ENCODE measurements at regions not wholly inside any gene's neighbourhood (a gene's known extent, or its start where the extent isn't known, plus 50 kb on each side); places are given as distances from the start of the nearest gene placed in this dataset.

DNA sequence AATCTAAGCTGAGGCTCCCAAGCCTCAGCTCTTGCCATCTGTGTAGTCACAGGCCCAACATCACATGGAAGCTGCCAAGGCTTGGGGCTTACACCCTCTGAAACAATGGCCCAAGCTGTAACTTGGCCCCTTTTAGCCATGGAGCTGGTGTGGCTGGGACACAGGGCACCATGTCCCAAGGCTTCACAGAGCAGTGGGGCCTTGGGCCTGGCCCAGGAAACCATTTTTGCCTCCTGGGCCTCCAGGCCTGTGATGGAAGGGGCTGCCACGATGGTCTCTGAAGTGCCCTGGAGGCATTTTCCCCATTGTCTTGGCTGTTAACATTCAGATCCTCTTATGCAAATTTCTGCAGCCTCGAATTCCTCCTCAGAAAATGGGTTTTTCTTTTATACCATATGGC, 952.3 kb upstream of the GOT2 start:
- no peaks in the 10 kb centered on the region for H3K4me1 ChIP-seq
- H3K4me3 ChIP-seq, result no peak overlapping the region
- 37 to 63% methylated on average over 2 of the region's 2 CpGs for WGBS, 2 donors
- TF ChIP-seq POLR2AphosphoS5 (IDR thresholded peaks at IDR 0.05), result no peak
- TF ChIP-seq, protein P1, sequence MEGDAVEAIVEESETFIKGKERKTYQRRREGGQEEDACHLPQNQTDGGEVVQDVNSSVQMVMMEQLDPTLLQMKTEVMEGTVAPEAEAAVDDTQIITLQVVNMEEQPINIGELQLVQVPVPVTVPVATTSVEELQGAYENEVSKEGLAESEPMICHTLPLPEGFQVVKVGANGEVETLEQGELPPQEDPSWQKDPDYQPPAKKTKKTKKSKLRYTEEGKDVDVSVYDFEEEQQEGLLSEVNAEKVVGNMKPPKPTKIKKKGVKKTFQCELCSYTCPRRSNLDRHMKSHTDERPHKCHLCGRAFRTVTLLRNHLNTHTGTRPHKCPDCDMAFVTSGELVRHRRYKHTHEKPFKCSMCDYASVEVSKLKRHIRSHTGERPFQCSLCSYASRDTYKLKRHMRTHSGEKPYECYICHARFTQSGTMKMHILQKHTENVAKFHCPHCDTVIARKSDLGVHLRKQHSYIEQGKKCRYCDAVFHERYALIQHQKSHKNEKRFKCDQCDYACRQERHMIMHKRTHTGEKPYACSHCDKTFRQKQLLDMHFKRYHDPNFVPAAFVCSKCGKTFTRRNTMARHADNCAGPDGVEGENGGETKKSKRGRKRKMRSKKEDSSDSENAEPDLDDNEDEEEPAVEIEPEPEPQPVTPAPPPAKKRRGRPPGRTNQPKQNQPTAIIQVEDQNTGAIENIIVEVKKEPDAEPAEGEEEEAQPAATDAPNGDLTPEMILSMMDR (IDR thresholded peaks at IDR 0.05), result no peak
- no peak for TF ChIP-seq POLR2A (IDR thresholded peaks at IDR 0.05)
- TF ChIP-seq EP300 (IDR thresholded peaks at IDR 0.05), result no peak
- H3K27me3 ChIP-seq, result no peaks in the 10 kb centered on the region
- H3K27ac ChIP-seq, result no peak overlapping the region
- H3K9me3 ChIP-seq, result no peaks in the 10 kb centered on the region
- H3K36me3 ChIP-seq, result no peaks in the 10 kb centered on the region
- DNase-seq, result no peak
- intact Hi-C loops (cut with DNase I), result no loop called here

DNA sequence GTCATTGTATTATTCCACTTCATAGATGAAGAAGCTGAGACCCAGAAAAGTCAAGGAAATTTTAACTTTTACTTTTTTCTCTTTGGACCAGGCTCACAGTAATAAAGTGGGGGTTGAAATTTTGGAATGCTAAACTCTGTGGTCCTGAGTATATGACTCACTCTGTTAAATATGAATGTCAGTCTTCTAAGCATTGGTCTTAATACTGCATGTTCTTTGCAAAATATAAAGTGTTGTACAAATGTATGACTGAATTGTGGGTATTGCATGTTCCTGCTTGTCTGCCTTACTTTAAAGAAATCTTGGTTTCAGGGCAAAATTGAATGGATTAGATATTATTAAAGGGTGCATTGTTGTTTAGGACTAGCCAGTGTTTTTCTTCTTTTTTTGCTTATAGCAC, 950.8 kb upstream of the GOT2 start:
- no peak for DNase-seq
- intact Hi-C loops (cut with DNase I), result no loop called here
- Histone ChIP-seq H3K27ac (no peak overlapping the region), H3K36me3 (no peaks in the 10 kb centered on the region), H3K4me1 (no peaks in the 10 kb centered on the region), H3K9me3 (no peaks in the 10 kb centered on the region), H3K27me3 (no peaks in the 10 kb centered on the region), H3K4me3 (no peak overlapping the region)
- TF ChIP-seq, protein P1 (IDR thresholded peaks at IDR 0.05), result no peak
- TF ChIP-seq POLR2A (IDR thresholded peaks at IDR 0.05) (no peak), POLR2AphosphoS5 (IDR thresholded peaks at IDR 0.05) (no peak), EP300 (IDR thresholded peaks at IDR 0.05) (no peak)

DNA sequence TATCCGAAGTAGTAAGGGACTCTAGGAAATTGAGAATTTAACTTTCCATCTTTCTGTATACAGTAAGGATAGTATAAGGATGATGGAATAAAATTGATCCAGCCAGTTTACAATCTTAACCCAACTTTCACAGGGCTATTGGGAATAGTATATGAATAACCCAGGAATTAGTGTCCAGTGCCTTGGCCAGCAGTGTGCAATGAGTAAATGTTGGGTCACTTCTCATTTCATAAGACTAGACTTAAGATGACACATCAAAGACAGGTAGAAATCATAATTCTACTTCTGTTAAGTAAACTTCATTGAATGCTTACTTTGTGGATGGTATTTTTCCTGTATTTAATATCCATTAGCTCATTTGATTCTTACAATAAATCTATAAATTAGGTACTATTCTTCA, 949.6 kb upstream of the GOT2 start:
- no peaks in the 10 kb centered on the region for H3K27me3 ChIP-seq
- H3K4me3 ChIP-seq, result no peak overlapping the region
- 89 to 92% methylated on average over 1 of the region's 1 CpG for WGBS, 2 donors
- H3K9me3 ChIP-seq, result no peaks in the 10 kb centered on the region
- no peaks in the 10 kb centered on the region for H3K4me1 ChIP-seq
- intact Hi-C loops (cut with DNase I), result no loop called here
- no peak for DNase-seq
- TF ChIP-seq EP300 (IDR thresholded peaks at IDR 0.05), result no peak
- TF ChIP-seq POLR2AphosphoS5 (IDR thresholded peaks at IDR 0.05), result no peak
- TF ChIP-seq, protein P1 (IDR thresholded peaks at IDR 0.05), result no peak
- no peak for TF ChIP-seq POLR2A (IDR thresholded peaks at IDR 0.05)
- no peaks in the 10 kb centered on the region for H3K36me3 ChIP-seq
- no peak overlapping the region for H3K27ac ChIP-seq

DNA sequence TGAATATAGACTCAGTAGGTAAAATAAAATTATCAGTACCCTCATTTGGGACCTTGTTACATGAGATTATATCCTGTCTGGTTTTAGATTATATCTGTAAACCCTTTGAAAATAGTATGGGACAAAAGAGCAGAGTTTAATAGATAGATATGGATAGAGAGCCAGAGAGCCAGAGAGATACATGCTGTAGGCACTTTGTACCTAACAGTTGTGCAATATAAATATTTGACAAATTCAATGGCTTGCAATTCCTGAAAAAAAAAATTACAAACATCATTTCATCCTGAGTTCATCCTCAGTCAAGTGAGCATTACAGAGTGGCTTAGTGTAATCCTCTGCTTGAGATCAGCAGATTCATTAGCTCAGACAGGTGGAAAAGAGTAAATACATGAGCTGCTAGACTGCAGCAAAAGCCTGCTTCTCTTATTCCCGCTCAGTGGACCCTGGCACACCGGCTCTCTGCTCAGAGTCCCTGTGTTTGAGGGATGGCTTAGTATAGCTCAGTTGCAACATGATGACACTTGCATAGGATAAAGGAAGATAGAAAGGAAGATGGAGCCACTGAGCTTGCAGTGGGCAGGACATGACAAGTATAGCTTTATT, 931.6 kb upstream of the GOT2 start:
- no peak overlapping the region for H3K4me3 ChIP-seq
- intact Hi-C loops (cut with DNase I), result no loop called here
- peaks cover 0 to 6% (median 0%) of the 10 kb centered on the region in 4 donors for H3K9me3 ChIP-seq
- no peak overlapping the region for H3K27ac ChIP-seq
- DNase-seq, result no peak
- H3K36me3 ChIP-seq, result no peaks in the 10 kb centered on the region
- WGBS, 2 donors, result 83 to 84% methylated on average over 2 of the region's 2 CpGs
- TF ChIP-seq POLR2A (IDR thresholded peaks at IDR 0.05), result no peak
- TF ChIP-seq POLR2AphosphoS5 (IDR thresholded peaks at IDR 0.05), result no peak
- TF ChIP-seq, protein P1 (IDR thresholded peaks at IDR 0.05), result no peak
- no peak for TF ChIP-seq EP300 (IDR thresholded peaks at IDR 0.05)
- peaks cover 0 to 4% (median 0%) of the 10 kb centered on the region in 4 donors for H3K4me1 ChIP-seq
- H3K27me3 ChIP-seq, result no peaks in the 10 kb centered on the region

DNA sequence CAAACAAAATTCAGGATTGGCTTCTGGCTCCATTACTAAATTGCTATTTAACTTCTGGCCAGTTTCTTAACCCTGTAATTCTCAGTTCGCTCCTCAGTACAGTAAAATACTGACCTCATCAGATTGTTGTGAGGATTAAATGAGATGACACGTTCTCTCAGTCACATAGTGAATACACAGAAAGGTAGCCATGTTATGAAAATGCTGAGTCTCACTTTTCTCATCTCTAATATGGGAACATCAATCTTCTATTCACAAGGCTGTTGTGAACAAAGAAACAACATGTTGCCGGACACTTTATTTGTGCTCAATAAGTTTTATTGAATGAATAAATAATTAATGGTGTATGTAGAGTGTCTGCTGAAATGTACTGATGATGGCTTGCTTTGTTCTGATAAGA, 924.5 kb upstream of the GOT2 start:
- no peak for DNase-seq

More for the DNA sequence above, 924.5 kb upstream of the GOT2 start:
- no peaks in the 10 kb centered on the region for H3K36me3 ChIP-seq
- intact Hi-C loops (cut with DNase I), result no loop called here
- no peaks in the 10 kb centered on the region for H3K9me3 ChIP-seq
- no peak for TF ChIP-seq POLR2AphosphoS5 (IDR thresholded peaks at IDR 0.05)
- TF ChIP-seq, protein P1 (IDR thresholded peaks at IDR 0.05), result no peak
- no peak for TF ChIP-seq POLR2A (IDR thresholded peaks at IDR 0.05)
- TF ChIP-seq EP300 (IDR thresholded peaks at IDR 0.05), result no peak
- peaks cover 0 to 25% (median 20%) of the 10 kb centered on the region in 4 donors for H3K4me1 ChIP-seq
- 80 to 84% methylated on average over 3 of the region's 3 CpGs for WGBS, 2 donors
- H3K27me3 ChIP-seq, result no peaks in the 10 kb centered on the region
- H3K27ac ChIP-seq, result no peak overlapping the region
- H3K4me3 ChIP-seq, result no peak overlapping the region
